A673 (cell line): ENCODE measurements at regions not wholly inside any gene's neighbourhood (a gene's known extent, or its start where the extent isn't known, plus 50 kb on each side); places are given as distances from the start of the nearest gene placed in this dataset.

Source experiments
- EZH2 ChIP-seq: fragments of 200-600 bp; sonication (generic); IDR thresholded peaks from 2 replicates; pipeline ENCODE4 v1.6.1; 2017; ENCODE audit warnings: borderline replicate concordance, low read depth, mild to moderate bottlenecking, mixed read lengths, antibody characterized with exemption, low read length; ENCODE audit not compliant: poor library complexity, severe bottlenecking
- TF ChIP-seq, protein P1 (sequence below): fragments of 300-800, 200-600 bp; sonication (generic); conservative IDR thresholded peaks from 2 replicates; pipeline ENCODE4 v1.5.1; 2017; ENCODE audit warnings: low read depth, mild to moderate bottlenecking, antibody characterized with exemption, low read length, moderate library complexity, mixed read lengths

- TF ChIP-seq EZH2: no peak
- TF ChIP-seq, protein P1, sequence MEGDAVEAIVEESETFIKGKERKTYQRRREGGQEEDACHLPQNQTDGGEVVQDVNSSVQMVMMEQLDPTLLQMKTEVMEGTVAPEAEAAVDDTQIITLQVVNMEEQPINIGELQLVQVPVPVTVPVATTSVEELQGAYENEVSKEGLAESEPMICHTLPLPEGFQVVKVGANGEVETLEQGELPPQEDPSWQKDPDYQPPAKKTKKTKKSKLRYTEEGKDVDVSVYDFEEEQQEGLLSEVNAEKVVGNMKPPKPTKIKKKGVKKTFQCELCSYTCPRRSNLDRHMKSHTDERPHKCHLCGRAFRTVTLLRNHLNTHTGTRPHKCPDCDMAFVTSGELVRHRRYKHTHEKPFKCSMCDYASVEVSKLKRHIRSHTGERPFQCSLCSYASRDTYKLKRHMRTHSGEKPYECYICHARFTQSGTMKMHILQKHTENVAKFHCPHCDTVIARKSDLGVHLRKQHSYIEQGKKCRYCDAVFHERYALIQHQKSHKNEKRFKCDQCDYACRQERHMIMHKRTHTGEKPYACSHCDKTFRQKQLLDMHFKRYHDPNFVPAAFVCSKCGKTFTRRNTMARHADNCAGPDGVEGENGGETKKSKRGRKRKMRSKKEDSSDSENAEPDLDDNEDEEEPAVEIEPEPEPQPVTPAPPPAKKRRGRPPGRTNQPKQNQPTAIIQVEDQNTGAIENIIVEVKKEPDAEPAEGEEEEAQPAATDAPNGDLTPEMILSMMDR: no peak
Measured at GRCh38 chr10:124206616-124207015, 113.2 kb upstream of the CHST15 start.
